ENCODE measurements at regions not wholly inside any gene's neighbourhood (a gene's known extent, or its start where the extent isn't known, plus 50 kb on each side); places are given as distances from the start of the nearest gene placed in this dataset.

DNA sequence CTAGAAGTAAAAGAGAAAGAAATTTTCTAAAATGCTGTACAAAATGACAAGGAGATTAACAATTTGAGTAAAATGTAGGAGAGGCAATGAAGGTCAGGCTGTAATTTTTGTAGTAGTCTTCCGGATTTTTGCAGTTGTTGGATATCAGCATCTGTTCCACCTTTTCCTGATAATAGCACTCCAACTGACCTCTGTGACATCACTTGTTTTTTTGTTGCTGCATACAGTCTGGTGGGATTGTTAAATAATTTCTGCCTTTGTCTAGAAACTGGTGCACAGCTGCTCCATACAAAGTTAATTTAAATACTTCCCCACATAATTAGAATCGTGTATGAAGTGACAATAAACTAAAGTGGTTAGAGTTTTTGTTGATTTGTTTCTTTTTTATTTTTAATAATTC, 731.4 kb downstream of the PLOD2 start:
- no peaks in the 10 kb centered on the region for H3K27me3 ChIP-seq (ENCODE audit: insufficient read depth, low read length)
- no peak overlapping the region for H3K4me3 ChIP-seq (ENCODE audit: low read depth, low read length)
- no peak overlapping the region for H4K12ac ChIP-seq (ENCODE audit: low read depth, low read length)
- no peak overlapping the region for H3K4me2 ChIP-seq (ENCODE audit: low read length)
- no peak overlapping the region for H3K23ac ChIP-seq (ENCODE audit: low read length)
- H3K9ac ChIP-seq (ENCODE audit: low read length), result no peak overlapping the region
- no CpG with 5 or more reads among the region's 2 CpGs for WGBS (ENCODE audit: extremely low coverage, insufficient coverage, insufficient read length)
- H2BK12ac ChIP-seq (ENCODE audit: low read length), result no peak overlapping the region
- H3K18ac ChIP-seq (ENCODE audit: low read length), result no peak overlapping the region
- H3K4me1 ChIP-seq (ENCODE audit: control insufficient read depth in 1 of 2, insufficient read depth in 2 of 2, low read length in 2 of 2), result no peaks in the 10 kb centered on the region
- no peak overlapping the region for H2BK5ac ChIP-seq (ENCODE audit: low read depth, low read length, poor library complexity)
- H4K91ac ChIP-seq (ENCODE audit: low read depth, low read length), result no peak overlapping the region
- no peaks in the 10 kb centered on the region for H3K79me1 ChIP-seq (ENCODE audit: low read length)
- no peaks in the 10 kb centered on the region for H3K36me3 ChIP-seq (ENCODE audit: control insufficient read depth in 1 of 2, insufficient read depth in 2 of 2, low read length in 2 of 2)
- no peak overlapping the region for H2BK120ac ChIP-seq (ENCODE audit: insufficient read depth, low read length, poor library complexity)
- no peaks in the 10 kb centered on the region for H3K79me2 ChIP-seq (ENCODE audit: control insufficient read depth, insufficient read depth, low read length, poor library complexity)
- no peak overlapping the region for H3K4ac ChIP-seq (ENCODE audit: low read depth, low read length)
- no peaks in the 10 kb centered on the region for H3K9me3 ChIP-seq (ENCODE audit: insufficient read depth, low read depth, low read length)
- DNase-seq, result no peak
- H3K14ac ChIP-seq (ENCODE audit: low read length), result no peak overlapping the region
- no peak overlapping the region for H3K27ac ChIP-seq (ENCODE audit: low read depth, low read length)
- H2AK5ac ChIP-seq (ENCODE audit: low read length), result no peak overlapping the region
- no peak overlapping the region for H2AFZ ChIP-seq (ENCODE audit: insufficient read depth, low read length, poor library complexity)
- no peak overlapping the region for H4K8ac ChIP-seq (ENCODE audit: low read depth, low read length)

DNA sequence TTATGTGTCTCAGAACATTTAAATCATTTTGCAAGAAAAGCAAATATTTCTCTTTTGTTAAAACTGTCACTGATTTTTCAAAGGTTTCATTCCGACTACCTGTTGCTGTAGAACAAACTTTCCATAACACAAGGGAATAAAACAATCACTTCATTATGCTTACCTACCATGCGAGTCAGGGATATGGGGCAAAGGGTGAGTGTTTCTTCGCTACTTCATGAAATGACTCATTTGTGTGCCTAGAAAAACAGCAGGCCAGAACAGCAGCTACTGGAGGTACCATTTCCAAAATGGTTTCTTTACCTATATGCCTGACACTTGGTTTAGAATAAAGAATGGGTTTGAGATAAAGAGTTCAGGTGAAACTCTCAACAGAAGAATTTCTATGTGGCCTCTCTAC, 712.5 kb downstream of the PLOD2 start:
- Histone ChIP-seq H3K18ac (ENCODE audit: low read length) (no peak overlapping the region), H2BK12ac (ENCODE audit: low read length) (no peak overlapping the region), H4K91ac (ENCODE audit: low read depth, low read length) (no peak overlapping the region), H3K36me3 (ENCODE audit: control insufficient read depth in 1 of 2, insufficient read depth in 2 of 2, low read length in 2 of 2) (no peaks in the 10 kb centered on the region), H2AFZ (ENCODE audit: insufficient read depth, low read length, poor library complexity) (no peak overlapping the region), H3K9ac (ENCODE audit: low read length) (no peak overlapping the region), H4K12ac (ENCODE audit: low read depth, low read length) (no peak overlapping the region), H3K4ac (ENCODE audit: low read depth, low read length) (no peak overlapping the region), H3K4me2 (ENCODE audit: low read length) (no peak overlapping the region), H3K27ac (ENCODE audit: low read depth, low read length) (no peak overlapping the region), H3K23ac (ENCODE audit: low read length) (no peak overlapping the region), H4K8ac (ENCODE audit: low read depth, low read length) (no peak overlapping the region), H3K4me3 (ENCODE audit: low read depth, low read length) (no peak overlapping the region), H3K79me1 (ENCODE audit: low read length) (no peaks in the 10 kb centered on the region), H2BK5ac (ENCODE audit: low read depth, low read length, poor library complexity) (no peak overlapping the region), H3K79me2 (ENCODE audit: control insufficient read depth, insufficient read depth, low read length, poor library complexity) (no peaks in the 10 kb centered on the region), H3K9me3 (ENCODE audit: insufficient read depth, low read depth, low read length) (no peaks in the 10 kb centered on the region), H3K27me3 (ENCODE audit: insufficient read depth, low read length) (no peaks in the 10 kb centered on the region), H2BK120ac (ENCODE audit: insufficient read depth, low read length, poor library complexity) (no peak overlapping the region), H3K4me1 (ENCODE audit: control insufficient read depth in 1 of 2, insufficient read depth in 2 of 2, low read length in 2 of 2) (no peaks in the 10 kb centered on the region), H3K14ac (ENCODE audit: low read length) (no peak overlapping the region), H2AK5ac (ENCODE audit: low read length) (no peak overlapping the region)
- no peak for DNase-seq
- WGBS (ENCODE audit: extremely low coverage, insufficient coverage, insufficient read length), result no CpG with 5 or more reads among the region's 3 CpGs

DNA sequence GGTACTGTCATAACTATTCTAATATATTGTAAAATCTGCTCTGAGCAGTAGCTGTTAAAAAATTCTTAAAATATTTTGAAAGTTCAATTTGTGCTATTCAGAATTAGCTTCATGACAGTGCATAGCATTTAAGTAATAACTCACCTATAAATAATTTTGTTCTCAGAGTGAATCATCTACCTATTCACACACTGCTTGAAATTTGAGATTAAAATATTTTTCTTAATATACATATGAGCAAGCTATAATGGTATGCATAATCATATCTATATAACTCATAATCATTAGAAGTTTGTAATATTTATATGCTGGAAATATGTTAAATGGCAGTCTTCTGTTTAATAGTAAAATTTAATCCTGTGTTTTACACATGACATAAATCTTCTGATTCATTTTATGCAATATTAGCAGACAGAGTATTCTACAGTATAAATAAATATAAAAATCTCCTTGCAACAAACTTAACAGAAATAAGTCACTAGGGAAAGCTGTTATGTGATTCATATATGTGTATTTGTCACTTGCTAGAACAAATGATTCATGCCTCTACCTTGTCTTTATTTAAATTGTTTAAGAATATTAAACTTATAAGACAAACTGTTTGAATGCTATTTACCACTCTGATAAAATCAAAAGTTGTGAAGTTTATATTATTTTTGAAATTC, 710.8 kb downstream of the PLOD2 start:
- Histone ChIP-seq H3K27me3 (ENCODE audit: insufficient read depth, low read length) (no peaks in the 10 kb centered on the region), H4K91ac (ENCODE audit: low read depth, low read length) (no peak overlapping the region), H3K9ac (ENCODE audit: low read length) (no peak overlapping the region), H3K27ac (ENCODE audit: low read depth, low read length) (no peak overlapping the region), H3K4me3 (ENCODE audit: low read depth, low read length) (no peak overlapping the region), H3K4me1 (ENCODE audit: control insufficient read depth in 1 of 2, insufficient read depth in 2 of 2, low read length in 2 of 2) (no peaks in the 10 kb centered on the region), H2AK5ac (ENCODE audit: low read length) (no peak overlapping the region), H2BK12ac (ENCODE audit: low read length) (no peak overlapping the region), H4K8ac (ENCODE audit: low read depth, low read length) (no peak overlapping the region), H2BK120ac (ENCODE audit: insufficient read depth, low read length, poor library complexity) (no peak overlapping the region), H3K79me1 (ENCODE audit: low read length) (no peaks in the 10 kb centered on the region), H3K36me3 (ENCODE audit: control insufficient read depth in 1 of 2, insufficient read depth in 2 of 2, low read length in 2 of 2) (no peaks in the 10 kb centered on the region), H3K79me2 (ENCODE audit: control insufficient read depth, insufficient read depth, low read length, poor library complexity) (no peaks in the 10 kb centered on the region), H2BK5ac (ENCODE audit: low read depth, low read length, poor library complexity) (no peak overlapping the region), H2AFZ (ENCODE audit: insufficient read depth, low read length, poor library complexity) (no peak overlapping the region), H3K18ac (ENCODE audit: low read length) (no peak overlapping the region), H3K23ac (ENCODE audit: low read length) (no peak overlapping the region), H4K12ac (ENCODE audit: low read depth, low read length) (no peak overlapping the region), H3K4ac (ENCODE audit: low read depth, low read length) (no peak overlapping the region), H3K14ac (ENCODE audit: low read length) (no peak overlapping the region), H3K9me3 (ENCODE audit: insufficient read depth, low read depth, low read length) (no peaks in the 10 kb centered on the region), H3K4me2 (ENCODE audit: low read length) (no peak overlapping the region)
- DNase-seq, result no peak

DNA sequence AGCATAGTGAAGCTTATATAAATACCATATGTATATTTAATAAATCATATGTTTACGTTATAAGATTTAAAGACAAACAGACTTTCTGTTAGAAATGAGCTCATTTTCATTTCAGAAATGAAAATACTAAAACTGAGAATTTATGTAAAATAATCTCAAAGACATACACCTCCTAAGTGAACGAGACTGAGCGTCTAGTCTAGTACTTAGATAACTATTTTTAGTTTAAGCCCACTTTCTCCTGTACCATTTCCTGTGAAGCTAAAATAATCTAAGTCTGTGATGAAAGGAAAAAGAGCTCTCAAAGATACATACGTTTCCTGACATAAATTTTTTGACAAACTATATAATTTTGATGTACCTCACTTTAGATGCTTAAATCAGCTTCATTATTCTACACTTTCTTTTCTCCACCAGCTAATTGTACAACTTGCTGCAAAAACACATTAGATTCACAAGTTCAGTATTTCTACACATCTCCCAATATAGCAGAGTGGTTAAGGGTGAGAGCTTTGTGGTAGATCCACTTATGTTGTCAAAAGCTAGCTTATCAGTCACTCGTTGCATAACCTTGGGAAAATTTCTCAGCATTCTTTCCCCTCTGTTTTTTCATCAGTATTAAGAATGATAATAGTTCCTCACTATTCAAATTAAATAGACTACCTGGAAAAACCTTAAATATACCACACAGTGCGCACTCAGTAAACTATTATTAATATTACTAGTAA, 703.0 kb downstream of the PLOD2 start:
- no peak for DNase-seq
- H2AK5ac ChIP-seq (ENCODE audit: low read length), result no peak overlapping the region
- H2BK120ac ChIP-seq (ENCODE audit: insufficient read depth, low read length, poor library complexity), result no peak overlapping the region
- no peaks in the 10 kb centered on the region for H3K27me3 ChIP-seq (ENCODE audit: insufficient read depth, low read length)
- H3K27ac ChIP-seq (ENCODE audit: low read depth, low read length), result no peak overlapping the region
- H3K4me3 ChIP-seq (ENCODE audit: low read depth, low read length), result no peak overlapping the region
- no peaks in the 10 kb centered on the region for H3K79me1 ChIP-seq (ENCODE audit: low read length)
- H4K91ac ChIP-seq (ENCODE audit: low read depth, low read length), result no peak overlapping the region
- H2BK12ac ChIP-seq (ENCODE audit: low read length), result no peak overlapping the region
- H3K4ac ChIP-seq (ENCODE audit: low read depth, low read length), result no peak overlapping the region
- no peaks in the 10 kb centered on the region for H3K4me1 ChIP-seq (ENCODE audit: control insufficient read depth in 1 of 2, insufficient read depth in 2 of 2, low read length in 2 of 2)
- no peak overlapping the region for H4K8ac ChIP-seq (ENCODE audit: low read depth, low read length)
- no peak overlapping the region for H3K4me2 ChIP-seq (ENCODE audit: low read length)
- H3K23ac ChIP-seq (ENCODE audit: low read length), result no peak overlapping the region
- H2BK5ac ChIP-seq (ENCODE audit: low read depth, low read length, poor library complexity), result no peak overlapping the region
- no peak overlapping the region for H2AFZ ChIP-seq (ENCODE audit: insufficient read depth, low read length, poor library complexity)
- H4K12ac ChIP-seq (ENCODE audit: low read depth, low read length), result no peak overlapping the region
- no peak overlapping the region for H3K9ac ChIP-seq (ENCODE audit: low read length)
- no peaks in the 10 kb centered on the region for H3K79me2 ChIP-seq (ENCODE audit: control insufficient read depth, insufficient read depth, low read length, poor library complexity)
- WGBS (ENCODE audit: extremely low coverage, insufficient coverage, insufficient read length), result no CpG with 5 or more reads among the region's 6 CpGs
- H3K14ac ChIP-seq (ENCODE audit: low read length), result no peak overlapping the region
- H3K18ac ChIP-seq (ENCODE audit: low read length), result no peak overlapping the region
- no peaks in the 10 kb centered on the region for H3K36me3 ChIP-seq (ENCODE audit: control insufficient read depth in 1 of 2, insufficient read depth in 2 of 2, low read length in 2 of 2)
- no peaks in the 10 kb centered on the region for H3K9me3 ChIP-seq (ENCODE audit: insufficient read depth, low read depth, low read length)
